ENCODE measurements at regions not wholly inside any gene's neighbourhood (a gene's known extent, or its start where the extent isn't known, plus 50 kb on each side); places are given as distances from the start of the nearest gene placed in this dataset.

DNA sequence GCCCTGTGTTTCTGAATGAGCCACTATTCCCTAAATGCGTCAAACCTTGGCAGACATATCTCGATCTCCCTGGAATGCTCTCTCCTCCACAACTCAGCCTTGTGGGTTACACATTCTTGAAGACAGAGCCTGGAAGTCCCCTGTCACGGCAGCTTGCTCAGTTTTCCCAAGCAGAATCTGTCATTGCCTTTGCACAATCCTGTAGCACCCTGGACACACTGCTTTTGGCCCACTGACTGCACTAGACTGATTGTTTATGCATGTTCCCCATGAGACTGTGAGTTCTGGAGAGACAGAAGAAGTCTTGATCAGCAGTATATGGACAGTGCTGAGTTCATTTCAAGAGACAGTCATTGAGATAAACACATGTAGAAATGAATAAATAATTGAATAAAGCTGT, 406.7 kb downstream of the CD83 start:
- CTCF ChIA-PET = interaction anchor here (0.8 kb wide), 1 partner anchor 148 kb away, joined by 3 read pairs; no protein-coding TSS in a partner anchor

DNA sequence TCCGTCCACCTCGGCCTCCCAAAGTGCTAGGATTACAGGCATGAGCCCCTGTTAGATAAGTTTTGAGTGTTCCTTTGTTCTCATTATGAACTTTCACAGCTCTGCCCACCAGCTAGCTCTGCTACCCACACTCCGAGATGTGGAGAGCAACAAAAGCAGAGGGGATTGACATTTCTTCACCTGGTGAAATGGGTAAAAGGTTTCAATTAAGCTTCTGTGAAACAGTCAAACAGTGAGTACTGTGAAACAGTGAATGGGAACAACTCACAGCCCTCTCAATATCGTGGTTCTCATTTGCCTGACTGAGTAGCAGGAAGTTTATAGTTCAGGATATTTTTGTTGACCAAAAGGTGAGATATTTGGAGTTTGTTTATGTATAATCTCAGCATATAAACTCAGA, 412.8 kb downstream of the CD83 start:
- no peak overlapping the region for H3K4me3 ChIP-seq (ENCODE audit: low read depth, low read length)
- no peak for TF ChIP-seq ZNF670 (tag by site-specific recombination; IDR thresholded peaks at IDR 0.05; ENCODE audit: low read depth)
- no peak for TF ChIP-seq ZNF837 (tag by site-specific recombination; IDR thresholded peaks at IDR 0.05)
- TF ChIP-seq SETDB1 (IDR thresholded peaks at IDR 0.05; ENCODE audit: insufficient read length, low read length) = no peak
- TF ChIP-seq EGR2 (tag by site-specific recombination; IDR thresholded peaks at IDR 0.05; ENCODE audit: low read depth) = no peak
- TF ChIP-seq KLF1 (tag by site-specific recombination; IDR thresholded peaks at IDR 0.05) = no peak
- TF ChIP-seq, protein P1, sequence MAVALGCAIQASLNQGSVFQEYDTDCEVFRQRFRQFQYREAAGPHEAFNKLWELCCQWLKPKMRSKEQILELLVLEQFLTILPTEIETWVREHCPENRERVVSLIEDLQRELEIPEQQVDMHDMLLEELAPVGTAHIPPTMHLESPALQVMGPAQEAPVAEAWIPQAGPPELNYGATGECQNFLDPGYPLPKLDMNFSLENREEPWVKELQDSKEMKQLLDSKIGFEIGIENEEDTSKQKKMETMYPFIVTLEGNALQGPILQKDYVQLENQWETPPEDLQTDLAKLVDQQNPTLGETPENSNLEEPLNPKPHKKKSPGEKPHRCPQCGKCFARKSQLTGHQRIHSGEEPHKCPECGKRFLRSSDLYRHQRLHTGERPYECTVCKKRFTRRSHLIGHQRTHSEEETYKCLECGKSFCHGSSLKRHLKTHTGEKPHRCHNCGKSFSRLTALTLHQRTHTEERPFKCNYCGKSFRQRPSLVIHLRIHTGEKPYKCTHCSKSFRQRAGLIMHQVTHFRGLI (tag by site-specific recombination; IDR thresholded peaks at IDR 0.05) = no peak
- no peak overlapping the region for H3K27ac ChIP-seq (ENCODE audit: extremely low read depth, low read depth, low read length)
- ChIA-PET POLR2A (no interaction called here), CTCF (interaction anchor here (0.7 kb wide), 2 partner anchors 131 to 145 kb away, joined by 3 read pairs; no protein-coding TSS in a partner anchor)
- H3K36me3 ChIP-seq (ENCODE audit: control insufficient read depth in 2 of 2, insufficient read depth in 1 of 2, low read length in 2 of 2) = no peaks in the 10 kb centered on the region
- no peaks in the 10 kb centered on the region for H3K9me3 ChIP-seq (ENCODE audit: control insufficient read depth, insufficient read depth, low read depth, low read length)
- peaks cover 15% of the 10 kb centered on the region for H3K4me1 ChIP-seq (ENCODE audit: control insufficient read depth, insufficient read depth, low read length)

More for the DNA sequence above, 406.7 kb downstream of the CD83 start:
- Histone ChIP-seq H3K9me3 (ENCODE audit: control insufficient read depth, insufficient read depth, low read depth, low read length) (no peaks in the 10 kb centered on the region), H3K36me3 (ENCODE audit: control insufficient read depth in 2 of 2, insufficient read depth in 1 of 2, low read length in 2 of 2) (no peaks in the 10 kb centered on the region), H3K4me3 (ENCODE audit: low read depth, low read length) (no peak overlapping the region), H3K27ac (ENCODE audit: extremely low read depth, low read depth, low read length) (no peak overlapping the region), H3K4me1 (ENCODE audit: control insufficient read depth, insufficient read depth, low read length) (no peaks in the 10 kb centered on the region)
- TF ChIP-seq, protein P2, sequence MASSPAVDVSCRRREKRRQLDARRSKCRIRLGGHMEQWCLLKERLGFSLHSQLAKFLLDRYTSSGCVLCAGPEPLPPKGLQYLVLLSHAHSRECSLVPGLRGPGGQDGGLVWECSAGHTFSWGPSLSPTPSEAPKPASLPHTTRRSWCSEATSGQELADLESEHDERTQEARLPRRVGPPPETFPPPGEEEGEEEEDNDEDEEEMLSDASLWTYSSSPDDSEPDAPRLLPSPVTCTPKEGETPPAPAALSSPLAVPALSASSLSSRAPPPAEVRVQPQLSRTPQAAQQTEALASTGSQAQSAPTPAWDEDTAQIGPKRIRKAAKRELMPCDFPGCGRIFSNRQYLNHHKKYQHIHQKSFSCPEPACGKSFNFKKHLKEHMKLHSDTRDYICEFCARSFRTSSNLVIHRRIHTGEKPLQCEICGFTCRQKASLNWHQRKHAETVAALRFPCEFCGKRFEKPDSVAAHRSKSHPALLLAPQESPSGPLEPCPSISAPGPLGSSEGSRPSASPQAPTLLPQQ (tag by site-specific recombination; IDR thresholded peaks at IDR 0.05) = no peak
- TF ChIP-seq, protein P3, sequence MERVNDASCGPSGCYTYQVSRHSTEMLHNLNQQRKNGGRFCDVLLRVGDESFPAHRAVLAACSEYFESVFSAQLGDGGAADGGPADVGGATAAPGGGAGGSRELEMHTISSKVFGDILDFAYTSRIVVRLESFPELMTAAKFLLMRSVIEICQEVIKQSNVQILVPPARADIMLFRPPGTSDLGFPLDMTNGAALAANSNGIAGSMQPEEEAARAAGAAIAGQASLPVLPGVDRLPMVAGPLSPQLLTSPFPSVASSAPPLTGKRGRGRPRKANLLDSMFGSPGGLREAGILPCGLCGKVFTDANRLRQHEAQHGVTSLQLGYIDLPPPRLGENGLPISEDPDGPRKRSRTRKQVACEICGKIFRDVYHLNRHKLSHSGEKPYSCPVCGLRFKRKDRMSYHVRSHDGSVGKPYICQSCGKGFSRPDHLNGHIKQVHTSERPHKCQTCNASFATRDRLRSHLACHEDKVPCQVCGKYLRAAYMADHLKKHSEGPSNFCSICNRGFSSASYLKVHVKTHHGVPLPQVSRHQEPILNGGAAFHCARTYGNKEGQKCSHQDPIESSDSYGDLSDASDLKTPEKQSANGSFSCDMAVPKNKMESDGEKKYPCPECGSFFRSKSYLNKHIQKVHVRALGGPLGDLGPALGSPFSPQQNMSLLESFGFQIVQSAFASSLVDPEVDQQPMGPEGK (tag by site-specific recombination; IDR thresholded peaks at IDR 0.05) = no peak
- TF ChIP-seq ZNF354C (tag by site-specific recombination; IDR thresholded peaks at IDR 0.05; ENCODE audit: borderline replicate concordance, low read depth) = no peak
- no peak for TF ChIP-seq GLI2 (tag by site-specific recombination; IDR thresholded peaks at IDR 0.05; ENCODE audit: borderline replicate concordance, low read depth)
- TF ChIP-seq TRIM28 (IDR thresholded peaks at IDR 0.05; ENCODE audit: borderline replicate concordance, low read length) = no peak
- POLR2A ChIA-PET = no interaction called here

DNA sequence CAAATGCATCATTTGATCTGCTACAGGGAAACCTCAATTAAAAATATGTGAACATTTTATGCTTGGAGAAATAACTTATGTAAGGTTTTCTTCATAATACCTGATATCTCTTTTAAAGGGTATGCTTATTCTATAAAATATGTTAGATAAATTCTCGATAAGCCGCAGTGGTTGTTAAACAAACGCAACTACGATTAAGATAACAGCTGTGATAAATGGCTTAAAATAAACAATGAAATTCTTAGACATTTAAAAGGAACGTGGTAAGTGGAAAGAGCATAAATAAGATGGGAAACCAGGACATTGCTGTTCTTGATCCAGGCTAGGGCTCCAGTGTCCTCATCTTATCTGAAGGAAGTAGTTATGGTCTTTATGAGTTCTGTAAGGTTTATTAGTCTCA, 415.9 kb downstream of the CD83 start:
- Histone ChIP-seq H3K4me1 (ENCODE audit: control insufficient read depth, insufficient read depth, low read length) (peaks cover 15% of the 10 kb centered on the region), H3K27ac (ENCODE audit: extremely low read depth, low read depth, low read length) (no peak overlapping the region; the same call in 1 of the 2 replicates), H3K9me3 (ENCODE audit: control insufficient read depth, insufficient read depth, low read depth, low read length) (no peaks in the 10 kb centered on the region), H3K4me3 (ENCODE audit: low read depth, low read length) (no peak overlapping the region), H3K36me3 (ENCODE audit: control insufficient read depth in 2 of 2, insufficient read depth in 1 of 2, low read length in 2 of 2) (no peaks in the 10 kb centered on the region)
- CTCF ChIA-PET = no interaction called here
- POLR2A ChIA-PET = interaction anchor here (0.5 to 0.6 kb wide), 2 partner anchors 972 to 1219 kb away, joined by 4 to 5 read pairs; no protein-coding TSS in a partner anchor
- TF ChIP-seq, protein P4, sequence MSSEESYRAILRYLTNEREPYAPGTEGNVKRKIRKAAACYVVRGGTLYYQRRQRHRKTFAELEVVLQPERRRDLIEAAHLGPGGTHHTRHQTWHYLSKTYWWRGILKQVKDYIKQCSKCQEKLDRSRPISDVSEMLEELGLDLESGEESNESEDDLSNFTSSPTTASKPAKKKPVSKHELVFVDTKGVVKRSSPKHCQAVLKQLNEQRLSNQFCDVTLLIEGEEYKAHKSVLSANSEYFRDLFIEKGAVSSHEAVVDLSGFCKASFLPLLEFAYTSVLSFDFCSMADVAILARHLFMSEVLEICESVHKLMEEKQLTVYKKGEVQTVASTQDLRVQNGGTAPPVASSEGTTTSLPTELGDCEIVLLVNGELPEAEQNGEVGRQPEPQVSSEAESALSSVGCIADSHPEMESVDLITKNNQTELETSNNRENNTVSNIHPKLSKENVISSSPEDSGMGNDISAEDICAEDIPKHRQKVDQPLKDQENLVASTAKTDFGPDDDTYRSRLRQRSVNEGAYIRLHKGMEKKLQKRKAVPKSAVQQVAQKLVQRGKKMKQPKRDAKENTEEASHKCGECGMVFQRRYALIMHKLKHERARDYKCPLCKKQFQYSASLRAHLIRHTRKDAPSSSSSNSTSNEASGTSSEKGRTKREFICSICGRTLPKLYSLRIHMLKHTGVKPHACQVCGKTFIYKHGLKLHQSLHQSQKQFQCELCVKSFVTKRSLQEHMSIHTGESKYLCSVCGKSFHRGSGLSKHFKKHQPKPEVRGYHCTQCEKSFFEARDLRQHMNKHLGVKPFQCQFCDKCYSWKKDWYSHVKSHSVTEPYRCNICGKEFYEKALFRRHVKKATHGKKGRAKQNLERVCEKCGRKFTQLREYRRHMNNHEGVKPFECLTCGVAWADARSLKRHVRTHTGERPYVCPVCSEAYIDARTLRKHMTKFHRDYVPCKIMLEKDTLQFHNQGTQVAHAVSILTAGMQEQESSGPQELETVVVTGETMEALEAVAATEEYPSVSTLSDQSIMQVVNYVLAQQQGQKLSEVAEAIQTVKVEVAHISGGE (tag by site-specific recombination; conservative IDR thresholded peaks at IDR 0.05; ENCODE audit: low read depth) = no peak
- TF ChIP-seq, protein P5, sequence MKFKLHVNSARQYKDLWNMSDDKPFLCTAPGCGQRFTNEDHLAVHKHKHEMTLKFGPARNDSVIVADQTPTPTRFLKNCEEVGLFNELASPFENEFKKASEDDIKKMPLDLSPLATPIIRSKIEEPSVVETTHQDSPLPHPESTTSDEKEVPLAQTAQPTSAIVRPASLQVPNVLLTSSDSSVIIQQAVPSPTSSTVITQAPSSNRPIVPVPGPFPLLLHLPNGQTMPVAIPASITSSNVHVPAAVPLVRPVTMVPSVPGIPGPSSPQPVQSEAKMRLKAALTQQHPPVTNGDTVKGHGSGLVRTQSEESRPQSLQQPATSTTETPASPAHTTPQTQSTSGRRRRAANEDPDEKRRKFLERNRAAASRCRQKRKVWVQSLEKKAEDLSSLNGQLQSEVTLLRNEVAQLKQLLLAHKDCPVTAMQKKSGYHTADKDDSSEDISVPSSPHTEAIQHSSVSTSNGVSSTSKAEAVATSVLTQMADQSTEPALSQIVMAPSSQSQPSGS (tag by site-specific recombination; IDR thresholded peaks at IDR 0.05; ENCODE audit: low read depth) = no peak
- TF ChIP-seq, protein P6, sequence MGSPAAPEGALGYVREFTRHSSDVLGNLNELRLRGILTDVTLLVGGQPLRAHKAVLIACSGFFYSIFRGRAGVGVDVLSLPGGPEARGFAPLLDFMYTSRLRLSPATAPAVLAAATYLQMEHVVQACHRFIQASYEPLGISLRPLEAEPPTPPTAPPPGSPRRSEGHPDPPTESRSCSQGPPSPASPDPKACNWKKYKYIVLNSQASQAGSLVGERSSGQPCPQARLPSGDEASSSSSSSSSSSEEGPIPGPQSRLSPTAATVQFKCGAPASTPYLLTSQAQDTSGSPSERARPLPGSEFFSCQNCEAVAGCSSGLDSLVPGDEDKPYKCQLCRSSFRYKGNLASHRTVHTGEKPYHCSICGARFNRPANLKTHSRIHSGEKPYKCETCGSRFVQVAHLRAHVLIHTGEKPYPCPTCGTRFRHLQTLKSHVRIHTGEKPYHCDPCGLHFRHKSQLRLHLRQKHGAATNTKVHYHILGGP (tag by site-specific recombination; IDR thresholded peaks at IDR 0.05) = no peak
- TF ChIP-seq ZXDB (tag by site-specific recombination; IDR thresholded peaks at IDR 0.05) = 0 out of 2 replicates have a peak, but pooled peaks have one; percentile 28
- no peak for TF ChIP-seq ZNF184 (tag by site-specific recombination; IDR thresholded peaks at IDR 0.05)
- no peak; the same call in 1 of the 2 replicates for TF ChIP-seq TCF7L2 (IDR thresholded peaks at IDR 0.05; ENCODE audit: borderline replicate concordance, low read depth, low read length)
- no peak for TF ChIP-seq ZNF404 (tag by site-specific recombination; IDR thresholded peaks at IDR 0.05)
- TF ChIP-seq ZNF621 (tag by site-specific recombination; IDR thresholded peaks at IDR 0.05) = no peak
- TF ChIP-seq ZNF843 (tag by site-specific recombination; IDR thresholded peaks at IDR 0.05) = peak; percentile 55
